Activated CD4-positive, alpha-beta T cell treated with anti-CD3 and anti-CD28 coated beads, Interleukin-2, amount 50 U/mL, for 24 hours (primary cell): ENCODE measurements at regions not wholly inside any gene's neighbourhood (a gene's known extent, or its start where the extent isn't known, plus 50 kb on each side); places are given as distances from the start of the nearest gene placed in this dataset.

Experiments used
- DNase-seq, 2 donors: peaks; one replicate each; pipeline ENCODE4 v3.0.0-alpha.2; 2020; ENCODE audit warnings: low read depth in 1 of 2, low spot score in 1 of 2

DNA sequence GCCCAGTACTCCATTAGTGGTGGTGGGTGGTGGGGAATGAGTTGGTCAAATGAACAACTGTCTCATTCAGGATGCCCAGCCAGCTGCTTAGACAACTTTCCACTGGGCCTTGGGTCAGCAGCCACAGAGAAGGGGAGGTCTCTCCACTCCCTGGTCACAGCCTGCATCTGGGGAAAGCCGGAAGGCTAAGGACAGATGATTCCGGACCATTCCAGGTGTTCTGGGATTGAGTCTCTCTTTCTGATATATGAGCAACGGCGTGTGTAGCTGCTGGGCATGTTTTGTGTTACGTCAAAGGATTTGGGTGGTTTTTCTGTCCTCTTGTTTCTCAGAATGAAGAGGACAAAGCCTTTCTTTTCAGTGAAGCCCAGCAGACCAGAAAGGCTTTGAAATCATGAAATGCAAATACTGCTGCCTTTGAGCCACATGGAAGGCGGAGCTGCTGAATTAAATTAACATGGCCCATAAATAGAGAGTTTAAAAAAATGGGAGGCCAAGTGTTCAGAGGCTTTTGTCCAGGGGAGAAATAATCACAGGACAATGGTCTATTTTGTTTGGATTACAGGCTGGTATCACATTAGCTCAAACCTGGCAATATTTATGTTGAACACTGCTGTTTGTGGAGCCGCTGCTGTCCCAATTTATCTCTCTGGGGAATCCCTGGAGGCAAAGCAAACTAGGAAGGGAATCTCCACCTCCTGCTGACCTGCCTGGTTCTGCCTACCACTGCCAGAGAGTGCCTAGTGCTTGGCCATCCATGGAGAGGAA, 234.4 kb upstream of the E2F8 start:
- no peak for DNase-seq

DNA sequence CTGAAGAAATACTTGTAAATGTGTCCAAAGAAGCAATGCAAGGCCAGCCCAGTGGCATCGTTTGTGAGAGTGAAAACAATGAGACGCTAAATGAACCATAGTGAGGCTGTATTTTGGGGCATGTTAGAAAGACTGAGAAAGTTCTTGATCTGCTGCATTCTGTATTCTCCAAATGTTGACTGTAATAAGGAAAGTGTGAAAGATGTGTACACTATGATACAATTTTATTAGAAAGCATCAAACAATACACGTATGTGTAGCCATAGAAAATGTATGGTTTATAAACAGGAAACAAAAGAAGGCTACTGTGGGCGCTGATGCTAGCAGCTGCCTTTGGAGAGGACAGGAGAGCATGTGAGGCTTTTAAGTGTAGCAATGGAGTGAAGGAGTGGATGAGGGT, 233.5 kb upstream of the E2F8 start:
- no peak for DNase-seq

DNA sequence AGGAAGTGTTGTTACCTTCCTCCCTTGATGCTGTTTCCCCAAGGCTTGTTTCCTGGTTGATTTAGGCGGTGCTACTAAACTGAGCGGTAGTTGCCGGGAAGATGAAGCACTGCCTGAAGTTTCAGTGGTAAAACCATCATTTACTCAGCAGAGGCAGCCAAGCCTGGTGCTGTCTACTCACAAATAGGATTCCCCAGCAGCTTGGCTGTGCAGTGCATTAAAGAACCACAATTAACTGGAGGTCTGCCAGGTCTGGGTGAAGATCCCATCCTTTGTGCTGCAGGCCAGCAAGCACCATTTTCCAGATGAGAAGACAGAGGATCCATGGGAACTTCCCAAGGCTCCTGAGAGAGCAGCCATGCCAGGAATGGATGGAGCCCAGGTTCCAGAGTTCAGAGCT, 231.9 kb upstream of the E2F8 start:
- no peak for DNase-seq

DNA sequence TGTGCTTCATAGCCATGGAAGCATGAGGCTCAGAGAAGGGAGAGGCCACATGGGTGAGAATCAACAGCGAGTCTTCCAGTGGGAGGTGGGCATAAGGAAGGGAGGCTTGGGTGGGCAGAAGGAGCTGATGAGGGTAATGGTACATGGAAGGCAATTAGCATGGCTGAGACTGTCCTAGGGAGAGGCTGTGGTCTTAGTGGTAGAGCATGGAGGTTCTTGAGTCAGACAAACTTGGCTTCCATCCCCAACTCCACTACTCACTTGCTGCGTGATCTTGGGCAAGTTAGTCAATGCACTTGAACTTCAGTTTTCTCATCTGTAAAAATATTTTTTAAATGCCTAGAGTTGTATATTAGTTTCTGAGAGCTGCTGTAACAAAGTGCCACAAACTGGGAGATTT, 227.2 kb upstream of the E2F8 start:
- no peak for DNase-seq

DNA sequence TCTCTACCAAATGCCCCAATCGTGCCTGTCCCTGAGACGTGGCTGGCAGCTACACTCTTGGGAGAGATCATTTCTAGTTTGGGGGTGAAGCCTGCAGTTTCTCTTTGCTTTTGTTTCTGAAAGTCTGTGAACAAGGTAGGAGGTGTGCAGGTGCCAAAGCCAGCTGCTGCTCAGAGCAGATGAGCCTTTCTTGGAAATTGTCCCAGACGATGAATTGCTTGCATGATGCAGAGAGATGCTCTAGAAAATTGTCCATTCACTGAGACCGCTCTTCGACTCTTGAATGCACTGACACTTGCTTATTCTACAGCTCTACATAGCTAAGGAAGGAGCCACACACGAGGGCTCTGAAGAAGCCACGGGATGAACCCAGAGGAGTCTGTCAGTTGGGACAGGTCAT, 225.6 kb upstream of the E2F8 start:
- no peak for DNase-seq

DNA sequence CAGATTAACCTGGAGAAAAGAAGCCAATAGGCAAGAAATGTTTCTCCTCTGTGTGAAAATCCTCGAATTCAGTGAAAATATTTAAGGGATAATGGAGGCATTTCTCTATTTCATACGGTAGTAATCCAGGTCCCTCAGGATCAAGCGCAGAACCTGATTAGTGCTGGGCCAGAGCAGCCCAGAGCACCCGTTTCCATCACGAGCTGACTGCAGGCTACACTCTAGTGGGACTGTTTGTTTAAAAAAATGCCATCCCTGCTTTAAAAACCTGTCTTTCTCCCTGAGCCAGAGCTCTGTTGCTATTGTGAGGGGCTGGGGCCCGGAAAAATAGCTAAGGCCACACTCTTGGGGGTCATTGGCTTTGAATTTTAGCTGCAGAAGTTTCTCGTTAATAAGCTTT, 223.2 kb upstream of the E2F8 start:
- no peak for DNase-seq

DNA sequence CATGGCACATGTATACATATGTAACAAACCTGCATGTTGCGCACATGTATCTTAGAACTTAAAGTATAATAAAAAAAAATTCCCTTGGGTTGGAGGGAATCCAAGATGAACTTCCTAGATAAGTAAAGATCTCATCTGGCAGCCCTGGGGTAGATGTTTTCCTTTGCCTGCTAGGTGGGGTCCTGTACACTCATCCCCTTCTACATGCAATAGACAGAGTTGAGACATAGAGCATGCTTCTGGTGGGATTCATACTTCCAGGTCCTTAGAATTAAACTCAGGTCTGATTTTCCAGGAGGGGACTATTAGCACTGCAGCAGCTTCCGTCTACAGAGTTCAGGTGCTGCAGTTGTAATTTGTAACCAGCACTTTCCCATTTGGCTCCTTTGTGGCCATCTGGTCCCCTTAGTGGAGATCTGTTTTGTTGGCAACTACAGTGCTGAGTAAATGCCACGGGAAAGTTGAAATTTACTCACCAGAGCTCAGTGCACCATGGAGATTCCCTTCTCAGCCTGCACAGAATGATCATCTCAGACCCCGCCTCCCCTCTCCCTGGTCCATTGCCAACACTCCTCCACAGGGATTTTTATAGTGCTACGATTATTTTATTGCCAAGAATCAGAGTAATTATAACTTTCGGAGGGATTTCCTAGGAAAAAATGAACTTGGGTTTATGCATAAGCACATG, 220.1 kb upstream of the E2F8 start:
- DNase-seq, result no peak

DNA sequence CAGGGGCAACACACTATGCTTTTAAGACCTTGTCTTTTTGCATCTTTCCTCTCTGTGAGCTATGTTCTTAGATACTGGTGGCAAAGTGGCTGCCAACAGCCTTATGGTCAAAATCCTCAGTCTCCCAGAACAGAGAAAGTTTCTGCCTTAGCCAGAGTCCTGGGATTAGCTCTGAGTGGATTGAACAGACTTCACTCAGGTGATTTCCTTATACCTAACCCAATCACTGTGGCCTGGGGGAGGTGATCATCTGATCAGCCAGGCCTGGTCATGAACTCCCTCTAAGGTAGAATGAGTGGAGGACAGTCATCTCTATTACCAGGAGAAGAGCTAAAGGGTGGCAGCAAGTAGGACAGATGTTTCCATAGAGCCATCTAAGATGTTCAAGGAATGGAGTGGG, 218.5 kb upstream of the E2F8 start:
- DNase-seq, result no peak

DNA sequence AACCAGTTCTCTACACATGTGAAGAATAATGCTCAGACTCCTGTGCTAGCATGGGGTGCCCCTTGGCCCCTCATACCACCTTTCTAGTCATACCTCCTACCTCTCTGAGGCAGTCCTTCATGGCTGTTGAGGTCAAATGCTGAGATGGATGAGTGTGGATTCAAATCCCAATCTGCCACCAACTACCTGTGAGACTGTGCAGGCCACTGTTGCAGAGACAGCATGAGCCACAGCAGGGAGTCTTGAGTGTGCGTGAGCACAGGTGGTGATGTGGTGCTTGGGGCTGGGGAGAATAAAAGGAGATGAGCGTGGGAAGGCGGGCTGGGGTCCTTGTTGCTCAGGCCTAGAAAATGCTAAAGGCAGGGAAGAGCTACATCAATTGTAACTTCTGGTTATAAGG, 218.0 kb upstream of the E2F8 start:
- DNase-seq, result no peak

DNA sequence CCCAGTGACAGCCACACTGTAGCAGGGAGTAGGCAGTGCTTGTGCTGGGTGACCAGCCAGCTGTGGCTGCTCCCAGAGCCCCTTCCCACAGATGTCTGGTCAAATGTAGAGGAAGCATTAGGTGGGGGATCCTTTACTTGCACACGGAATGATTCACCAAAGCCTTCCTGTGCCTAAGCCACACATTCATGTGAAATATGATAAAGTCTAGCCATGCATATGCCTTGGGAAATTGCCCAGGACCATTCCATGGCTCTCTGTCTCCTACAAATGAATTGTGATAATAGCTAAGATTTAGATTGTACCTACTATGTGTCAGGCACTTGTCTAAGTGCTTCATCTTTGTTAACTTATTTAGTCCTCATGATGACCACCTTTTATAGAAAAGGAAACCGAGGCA, 217.5 kb upstream of the E2F8 start:
- no peak for DNase-seq

DNA sequence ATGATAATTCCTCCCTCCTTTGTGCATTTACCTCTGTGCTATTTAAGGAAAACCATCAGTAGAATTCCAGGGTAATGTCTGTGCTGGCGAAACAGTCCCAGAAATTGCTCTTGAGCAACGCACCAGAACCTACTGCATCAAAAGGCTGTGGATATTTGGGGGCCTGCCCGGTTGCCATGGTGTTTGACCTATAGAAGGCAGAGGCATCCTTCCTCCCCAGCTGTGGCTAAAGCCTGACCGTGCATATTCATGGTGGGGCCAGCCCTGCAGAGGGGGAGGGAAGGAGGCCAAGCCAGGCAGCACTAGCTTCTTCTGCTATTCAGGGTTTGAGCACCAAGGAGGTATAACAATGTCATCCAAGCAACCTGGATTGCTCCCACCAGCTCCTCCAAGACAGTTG, 215.0 kb upstream of the E2F8 start:
- DNase-seq, result no peak

DNA sequence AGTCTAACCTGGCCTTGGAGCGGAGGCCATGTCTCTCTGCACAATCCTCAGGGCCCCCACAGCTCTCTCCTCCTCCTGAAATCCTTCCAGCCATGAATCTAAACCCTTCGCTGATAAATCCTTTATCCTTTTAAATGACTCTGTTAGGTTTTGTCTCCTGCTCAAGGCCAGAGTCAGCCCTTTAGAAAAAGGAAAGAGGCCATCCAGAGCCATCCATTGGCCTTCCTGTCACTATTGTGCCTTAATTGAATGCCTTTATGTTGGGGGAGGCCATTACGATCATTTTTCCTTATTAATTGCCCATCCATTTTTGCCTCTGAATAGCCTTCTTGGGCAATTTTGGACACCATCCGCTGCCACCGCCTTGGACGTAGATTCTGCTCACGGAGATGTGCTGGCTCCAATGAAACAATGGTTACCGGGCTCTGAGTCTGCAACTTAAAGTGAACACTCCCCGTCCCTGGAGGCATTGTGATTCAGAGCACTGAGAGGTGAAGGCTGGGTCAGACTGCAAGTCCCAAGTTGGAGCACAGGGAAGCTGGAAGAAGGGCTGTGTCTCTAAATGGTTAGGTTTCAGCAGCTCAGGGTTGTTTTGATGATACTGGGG, 213.0 kb upstream of the E2F8 start:
- DNase-seq, result no peak

DNA sequence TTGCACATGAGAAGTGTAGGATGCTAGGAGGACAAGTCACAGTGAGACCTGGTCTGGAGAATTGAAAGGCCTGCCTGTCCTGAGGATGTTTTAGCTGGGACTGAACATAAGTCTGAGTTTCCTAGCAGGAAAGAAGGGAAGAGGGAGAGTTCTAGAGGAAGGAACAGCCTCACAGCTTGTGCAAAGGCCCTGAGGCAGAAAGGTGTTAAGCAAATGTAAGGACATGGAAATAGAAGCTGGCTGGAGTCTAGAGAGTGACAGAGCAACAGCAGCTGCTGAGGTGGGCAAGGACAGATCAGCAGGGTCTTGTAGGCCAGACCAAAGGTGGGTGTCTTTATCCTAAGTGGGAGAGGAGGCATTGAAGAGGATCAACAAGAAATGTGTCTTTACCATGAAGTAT, 210.9 kb upstream of the E2F8 start:
- no peak for DNase-seq

DNA sequence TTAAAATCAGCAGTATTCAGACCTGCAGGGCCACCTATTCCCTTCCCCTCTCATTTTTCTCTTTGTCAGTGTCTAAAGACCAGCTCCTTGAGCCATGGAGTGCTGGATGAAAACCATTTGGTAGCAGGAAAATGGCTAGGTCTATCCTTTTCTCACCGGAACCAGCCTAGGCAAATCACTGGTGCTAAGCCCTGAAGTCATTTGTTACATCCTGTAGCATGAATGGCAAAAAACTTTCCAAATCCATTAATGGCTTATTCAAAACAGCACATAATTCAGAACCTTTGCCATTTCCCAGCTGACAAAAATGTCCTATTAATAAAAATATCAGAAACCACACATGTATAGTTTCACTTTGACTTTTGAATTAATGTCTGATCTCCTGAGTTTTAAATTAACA, 209.5 kb upstream of the E2F8 start:
- DNase-seq, result no peak

DNA sequence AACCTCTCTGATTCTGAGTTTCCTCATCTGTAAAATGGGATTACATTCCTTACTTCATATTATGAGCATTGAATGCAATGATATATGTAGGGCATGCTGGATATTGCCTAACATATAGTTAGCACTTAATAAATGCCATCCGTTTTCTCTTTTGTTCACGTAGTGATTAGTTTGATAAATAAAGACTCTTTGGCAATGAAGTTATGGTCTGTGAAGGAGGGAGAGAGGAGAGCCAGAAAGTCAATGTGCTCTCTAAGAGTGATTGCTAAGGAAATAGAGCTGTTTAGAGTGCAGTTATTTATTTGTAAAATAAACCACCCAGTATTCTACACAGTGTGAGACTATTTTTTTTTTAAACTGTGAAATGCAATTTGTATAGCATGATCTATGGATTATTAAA, 207.9 kb upstream of the E2F8 start:
- DNase-seq, result no peak

DNA sequence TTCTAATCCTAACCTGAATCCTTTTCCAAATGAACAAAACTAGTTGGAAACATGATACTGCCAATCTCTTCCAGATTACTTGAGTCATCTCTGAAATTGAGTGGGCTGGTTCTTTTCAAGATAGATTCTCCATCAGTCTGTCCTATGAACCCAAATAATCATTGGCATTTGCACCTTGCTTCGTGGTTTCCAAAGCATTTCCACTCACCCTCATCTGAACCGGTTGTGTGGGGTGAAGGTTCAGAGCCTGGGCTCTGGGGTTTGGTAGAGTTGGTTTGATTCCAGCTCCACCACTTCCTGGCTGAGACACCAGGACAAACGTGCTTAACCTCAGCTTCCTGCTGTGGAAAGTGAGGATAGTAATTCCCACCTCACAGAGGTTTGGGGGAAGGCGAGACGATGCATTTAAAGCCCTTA, 206.4 kb upstream of the E2F8 start:
- DNase-seq, result no peak

DNA sequence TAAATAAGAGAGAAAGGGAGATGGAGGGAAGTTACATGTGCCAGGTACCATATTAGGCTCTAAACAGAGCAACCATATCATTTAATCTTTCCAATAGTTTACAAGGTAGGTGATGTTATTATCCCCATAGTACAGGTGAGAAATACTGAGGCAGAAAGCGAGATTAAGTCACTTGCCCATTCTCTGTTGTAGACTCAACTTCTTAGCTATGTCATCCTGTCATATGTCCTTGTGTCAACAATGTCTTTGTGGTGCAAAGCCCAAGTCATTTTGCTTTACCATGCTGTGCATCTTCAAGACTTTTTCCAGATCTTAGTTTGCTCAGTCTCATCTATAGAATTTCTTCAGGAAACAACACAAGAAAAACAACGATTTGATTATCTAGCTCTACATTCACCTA, 205.0 kb upstream of the E2F8 start:
- DNase-seq, result no peak

DNA sequence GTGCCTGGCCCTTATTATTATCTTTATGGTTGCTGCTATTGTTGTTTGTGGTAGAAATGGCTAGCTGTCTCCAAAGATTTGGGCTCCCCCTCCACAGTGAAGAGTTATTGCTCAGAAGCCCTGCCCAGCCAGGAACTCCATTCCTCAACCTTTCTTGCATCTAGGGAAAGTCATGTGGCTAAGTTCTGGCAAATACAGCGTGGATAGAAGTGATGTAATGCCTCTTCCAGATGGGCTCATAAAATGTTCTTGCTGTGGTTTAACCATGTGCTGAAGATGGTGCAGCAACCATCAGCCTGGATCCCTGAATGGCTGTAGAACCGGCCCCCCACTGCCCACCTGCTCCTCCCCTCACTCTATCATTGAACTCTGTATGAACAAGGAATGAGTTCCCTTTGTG, 203.5 kb upstream of the E2F8 start:
- no peak for DNase-seq

DNA sequence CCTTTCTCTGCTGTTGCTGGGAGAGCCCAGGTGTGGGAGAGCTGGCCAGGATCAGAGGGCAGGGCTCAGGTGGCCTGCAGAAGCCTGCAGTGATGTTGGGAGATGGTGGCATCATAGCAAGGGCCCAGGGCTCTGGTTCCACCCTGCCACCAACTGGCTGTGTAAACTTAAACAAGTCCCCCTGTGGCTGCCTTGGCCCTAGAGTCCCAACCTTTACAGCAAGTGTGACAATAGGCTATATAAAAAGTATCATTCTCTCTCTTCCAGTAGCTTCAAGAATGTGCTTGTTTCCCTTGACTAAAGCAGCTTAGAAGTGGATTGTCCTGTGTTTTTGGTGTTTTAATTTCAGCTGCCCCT, 201.8 kb upstream of the E2F8 start:
- no peak for DNase-seq

DNA sequence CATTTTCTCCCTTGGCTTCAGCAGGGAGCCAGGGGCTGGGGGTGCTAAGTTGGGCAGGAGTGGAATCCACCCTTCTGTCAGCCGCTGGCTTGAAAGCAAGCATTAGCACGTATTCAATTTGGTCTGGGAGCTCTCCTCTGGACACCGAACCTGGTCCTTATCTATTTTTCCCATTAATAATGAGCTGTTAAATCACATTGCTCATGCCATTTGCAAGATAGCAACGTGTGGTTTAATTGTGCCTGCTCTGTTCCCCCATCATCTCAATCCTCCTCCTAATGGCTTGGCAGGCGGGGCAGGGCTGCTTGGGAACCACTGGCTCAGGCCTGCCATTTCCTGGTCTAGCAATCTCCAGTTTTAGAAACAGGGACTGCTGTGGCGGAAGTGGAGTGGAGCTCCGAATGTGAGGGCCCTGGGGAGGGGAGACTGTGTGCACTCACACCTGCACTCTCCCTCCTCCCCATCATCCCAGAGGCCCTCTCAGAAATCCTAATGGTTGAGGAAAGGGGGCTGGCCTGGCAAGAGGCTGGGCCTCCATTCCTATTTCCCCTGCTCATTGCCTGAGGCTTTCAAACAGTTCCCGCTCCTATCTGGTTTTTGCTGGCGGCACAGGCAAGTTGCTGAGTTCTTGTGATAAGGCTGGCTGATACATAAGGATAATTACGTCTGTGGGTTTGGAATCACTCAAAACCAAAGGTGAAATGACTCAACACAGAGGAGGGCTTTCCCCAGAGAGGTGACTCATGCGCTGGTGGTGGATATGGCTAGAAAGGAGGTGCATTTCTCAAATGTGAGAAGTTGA, 201.2 kb upstream of the E2F8 start:
- DNase-seq, result peak in 1 of 2 donors; percentile 36

DNA sequence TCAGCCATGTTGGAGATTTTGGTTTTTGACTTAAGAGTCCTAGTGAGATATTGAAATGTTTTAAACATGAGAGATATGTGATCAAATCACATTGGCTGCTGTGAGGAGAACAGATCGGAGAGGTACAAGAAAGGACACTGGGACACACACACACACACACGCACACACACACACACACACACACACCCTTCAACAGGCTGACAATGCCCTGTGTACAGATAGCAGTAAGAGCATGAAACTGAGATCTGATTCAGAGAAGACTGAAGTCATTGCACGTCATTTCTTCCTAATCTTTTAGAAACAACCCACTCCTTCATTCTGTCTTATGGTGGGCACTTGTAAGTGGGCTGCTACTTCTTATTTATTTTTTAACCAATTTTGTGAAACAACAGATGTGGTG, 200.5 kb upstream of the E2F8 start:
- no peak for DNase-seq

DNA sequence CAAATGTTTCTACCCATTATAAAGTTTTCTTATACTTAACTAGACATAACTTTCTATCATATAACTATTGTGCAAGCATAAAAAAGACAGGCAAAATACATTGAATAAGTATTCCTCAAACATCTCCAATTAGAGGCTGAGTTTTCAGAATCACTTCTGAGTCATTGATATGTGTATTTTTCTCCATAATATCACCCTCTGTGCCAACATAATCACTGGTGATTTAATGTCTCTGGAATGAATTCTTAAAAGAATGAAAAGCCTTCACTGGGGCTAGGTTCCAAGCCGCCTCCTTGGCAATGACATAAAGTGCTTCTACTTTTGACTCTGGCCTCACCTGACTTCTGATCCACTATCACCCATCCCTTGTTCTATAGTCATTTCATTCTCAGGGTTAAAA, 197.0 kb upstream of the E2F8 start:
- DNase-seq, result no peak
